Activated T-helper 17 cell treated with anti-CD3 and anti-CD28 coated beads, Interleukin-2, amount 50 U/mL, for 72 hours (primary cell): ENCODE measurements at regions not wholly inside any gene's neighbourhood (a gene's known extent, or its start where the extent isn't known, plus 50 kb on each side); places are given as distances from the start of the nearest gene placed in this dataset.
"Not testable (repeated sequence)": the region's sequence is repeated elsewhere in the genome, so short reads cannot be mapped to it uniquely, and the experiment has no call there.

Experiments
- ATAC-seq: fragments of 150-1000 bp; cut with Tn5 transposase; replicated peaks from 2 replicates; pipeline ENCODE4 v1.10.0; 2021; ENCODE audit warnings: mild to moderate bottlenecking, moderate library complexity
- H3K27ac Mint-ChIP-seq: one replicate; pipeline ENCODE4 v1.8.0; 2022; ENCODE audit warnings: mixed read lengths
- H3K27me3 Mint-ChIP-seq: one replicate; pipeline ENCODE4 v1.8.0; 2022; ENCODE audit warnings: mixed read lengths
- H3K36me3 Mint-ChIP-seq: one replicate; pipeline ENCODE4 v1.8.0; 2022; ENCODE audit warnings: low read depth, mild to moderate bottlenecking, mixed read lengths
- H3K4me1 Mint-ChIP-seq: one replicate; pipeline ENCODE4 v1.8.0; 2022; ENCODE audit warnings: mixed read lengths
- H3K4me3 Mint-ChIP-seq: one replicate; pipeline ENCODE4 v1.8.0; 2022; ENCODE audit warnings: mild to moderate bottlenecking, mixed read lengths
- H3K9me3 Mint-ChIP-seq: one replicate; pipeline ENCODE4 v1.8.0; 2022; ENCODE audit warnings: mixed read lengths

DNA sequence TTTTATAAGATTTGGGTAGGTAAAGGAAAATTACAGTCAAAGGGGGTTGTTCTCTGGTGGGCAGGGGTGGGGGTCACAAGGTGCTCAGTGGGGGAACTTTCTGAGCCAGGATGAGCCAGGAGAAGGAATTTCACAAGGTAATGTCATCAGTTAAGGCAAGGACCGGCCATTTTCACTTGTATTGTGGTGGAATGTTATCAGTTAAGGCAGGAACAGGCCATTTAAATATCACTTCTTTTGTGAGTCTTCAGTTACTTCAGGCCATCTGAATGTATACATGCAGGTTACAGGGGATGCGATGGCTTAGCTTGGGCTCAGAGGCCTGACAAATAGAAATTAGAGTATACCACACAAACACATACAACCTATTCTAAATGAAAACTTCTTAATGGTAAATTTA lies 434.9 kb upstream of the NDST3 start:
- not testable (repeated sequence) for ATAC-seq, H3K4me3 Mint-ChIP-seq, H3K4me1 Mint-ChIP-seq, H3K27me3 Mint-ChIP-seq, H3K9me3 Mint-ChIP-seq, H3K36me3 Mint-ChIP-seq, H3K27ac Mint-ChIP-seq

DNA sequence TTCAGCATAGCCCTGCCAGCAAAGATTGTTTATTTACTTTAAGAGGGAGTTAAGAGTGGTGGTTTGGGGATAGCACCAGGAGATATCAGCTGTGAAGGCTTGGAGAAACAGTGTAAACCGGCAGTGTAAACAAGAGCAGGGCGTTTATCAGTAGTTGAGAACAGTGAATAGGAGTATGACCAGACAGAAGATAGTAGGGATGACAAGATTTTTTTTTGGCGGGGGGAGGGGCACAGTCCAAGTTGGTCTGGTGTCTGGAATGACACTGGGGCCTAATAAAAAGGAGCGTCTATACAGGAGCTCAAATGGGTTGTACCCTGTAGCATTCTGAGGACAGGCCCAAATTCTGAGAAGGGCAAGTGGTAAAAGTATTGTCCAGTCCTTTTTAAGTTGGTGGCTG lies 433.4 kb upstream of the NDST3 start:
- not testable (repeated sequence) for H3K27ac Mint-ChIP-seq, H3K4me1 Mint-ChIP-seq, H3K4me3 Mint-ChIP-seq, H3K9me3 Mint-ChIP-seq, ATAC-seq, H3K36me3 Mint-ChIP-seq, H3K27me3 Mint-ChIP-seq

GRCh38 chr4:117610706-117611308 lies 423.5 kb upstream of the NDST3 start:
- H3K9me3 Mint-ChIP-seq = peaks cover 12% of the 10 kb centered on the region
- H3K27ac Mint-ChIP-seq = no peak overlapping the region
- H3K36me3 Mint-ChIP-seq = no peaks in the 10 kb centered on the region
- no peak overlapping the region for H3K4me3 Mint-ChIP-seq
- H3K27me3 Mint-ChIP-seq = no peaks in the 10 kb centered on the region
- ATAC-seq = no peak
- no peaks in the 10 kb centered on the region for H3K4me1 Mint-ChIP-seq

DNA sequence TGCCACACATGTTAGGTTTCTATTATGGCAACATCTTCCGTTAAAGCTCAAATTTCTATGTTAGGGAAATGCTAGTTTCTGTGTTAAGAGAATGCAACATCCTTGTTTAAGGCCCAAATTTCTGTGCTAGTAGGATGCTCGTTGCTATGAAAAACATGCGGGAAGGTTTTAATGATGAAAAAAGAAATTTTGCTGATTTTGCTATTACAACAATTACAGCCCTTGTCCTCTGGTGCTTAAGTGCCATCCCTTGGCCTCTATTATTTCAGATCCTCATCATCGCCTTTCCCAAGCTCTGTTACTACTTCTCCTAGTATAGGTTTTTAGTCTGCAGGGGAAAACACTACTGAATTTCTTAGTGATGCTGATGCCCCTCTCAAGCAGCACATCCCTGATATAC lies 412.6 kb upstream of the NDST3 start:
- Mint-ChIP-seq H3K9me3 (no peaks in the 10 kb centered on the region), H3K4me1 (no peaks in the 10 kb centered on the region), H3K27ac (no peak overlapping the region), H3K27me3 (no peaks in the 10 kb centered on the region), H3K36me3 (no peaks in the 10 kb centered on the region), H3K4me3 (no peak overlapping the region)
- ATAC-seq = no peak

DNA sequence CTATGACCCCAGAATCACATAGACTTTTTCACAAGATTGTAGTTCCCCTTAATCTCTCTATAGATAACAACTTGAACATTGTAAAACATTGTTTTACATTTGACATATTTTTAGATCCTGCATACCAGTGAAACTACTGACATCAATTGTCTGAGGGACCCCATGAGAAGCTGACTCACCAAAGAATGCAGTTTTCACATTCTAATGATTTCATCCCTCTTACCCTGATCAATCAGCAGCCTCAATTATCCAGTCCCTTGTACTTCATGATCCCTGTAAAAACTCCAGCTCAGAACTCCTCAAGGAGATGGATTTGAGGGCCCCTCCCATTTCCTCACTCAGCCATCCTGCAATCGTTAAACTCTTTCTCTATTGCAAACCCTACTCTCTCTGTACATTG lies 411.0 kb upstream of the NDST3 start:
- Mint-ChIP-seq H3K27me3 (no peaks in the 10 kb centered on the region), H3K4me1 (no peaks in the 10 kb centered on the region), H3K4me3 (no peak overlapping the region), H3K9me3 (no peaks in the 10 kb centered on the region), H3K27ac (no peak overlapping the region), H3K36me3 (no peaks in the 10 kb centered on the region)
- ATAC-seq = no peak

GRCh38 chr4:117626664-117627063 lies 407.6 kb upstream of the NDST3 start:
- no peak for ATAC-seq
- H3K4me1 Mint-ChIP-seq = no peaks in the 10 kb centered on the region
- no peaks in the 10 kb centered on the region for H3K36me3 Mint-ChIP-seq
- H3K9me3 Mint-ChIP-seq = no peaks in the 10 kb centered on the region
- no peaks in the 10 kb centered on the region for H3K27me3 Mint-ChIP-seq
- no peak overlapping the region for H3K27ac Mint-ChIP-seq
- H3K4me3 Mint-ChIP-seq = no peak overlapping the region

GRCh38 chr4:117634716-117635115 lies 399.6 kb upstream of the NDST3 start:
- no peaks in the 10 kb centered on the region for H3K36me3 Mint-ChIP-seq
- no peaks in the 10 kb centered on the region for H3K4me1 Mint-ChIP-seq
- no peak for ATAC-seq
- H3K4me3 Mint-ChIP-seq = no peak overlapping the region
- no peak overlapping the region for H3K27ac Mint-ChIP-seq
- H3K9me3 Mint-ChIP-seq = no peaks in the 10 kb centered on the region
- H3K27me3 Mint-ChIP-seq = no peaks in the 10 kb centered on the region

DNA sequence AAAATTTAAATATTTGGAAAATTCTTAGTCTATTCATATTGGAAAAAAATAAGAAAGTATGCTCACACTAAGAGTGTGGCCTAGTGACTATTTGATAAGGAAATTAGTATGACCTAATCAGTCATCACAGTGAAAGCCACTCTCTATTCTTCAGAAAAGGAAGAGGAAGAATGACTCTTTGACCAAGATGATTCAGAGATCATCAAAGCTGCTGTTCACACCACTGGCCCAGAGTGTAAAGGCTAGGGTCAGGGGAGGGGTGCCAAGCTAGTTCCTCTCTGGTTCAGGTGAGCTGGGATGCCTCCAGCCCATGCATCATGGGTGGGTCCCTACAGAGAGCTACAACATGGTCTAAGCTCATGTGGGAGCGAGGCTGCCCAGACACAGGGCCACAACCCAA lies 396.9 kb upstream of the NDST3 start:
- Mint-ChIP-seq H3K9me3 (no peaks in the 10 kb centered on the region), H3K27ac (no peak overlapping the region), H3K4me1 (no peaks in the 10 kb centered on the region), H3K4me3 (no peak overlapping the region), H3K36me3 (no peaks in the 10 kb centered on the region), H3K27me3 (no peaks in the 10 kb centered on the region)
- ATAC-seq = no peak

GRCh38 chr4:117640836-117641235 lies 393.4 kb upstream of the NDST3 start:
- H3K27me3 Mint-ChIP-seq = no peaks in the 10 kb centered on the region
- H3K4me1 Mint-ChIP-seq = no peaks in the 10 kb centered on the region
- H3K27ac Mint-ChIP-seq = no peak overlapping the region
- no peaks in the 10 kb centered on the region for H3K36me3 Mint-ChIP-seq
- no peak overlapping the region for H3K4me3 Mint-ChIP-seq
- no peaks in the 10 kb centered on the region for H3K9me3 Mint-ChIP-seq
- no peak for ATAC-seq

- no peak overlapping the region for H3K27ac Mint-ChIP-seq
- H3K4me3 Mint-ChIP-seq = no peak overlapping the region
- no peaks in the 10 kb centered on the region for H3K36me3 Mint-ChIP-seq
- no peaks in the 10 kb centered on the region for H3K27me3 Mint-ChIP-seq
- no peaks in the 10 kb centered on the region for H3K4me1 Mint-ChIP-seq
- no peak for ATAC-seq
- no peaks in the 10 kb centered on the region for H3K9me3 Mint-ChIP-seq
Observed at GRCh38 chr4:117641519-117641918, 392.8 kb upstream of the NDST3 start.

GRCh38 chr4:117654079-117654478 lies 380.2 kb upstream of the NDST3 start:
- peaks cover 7% of the 10 kb centered on the region for H3K9me3 Mint-ChIP-seq
- ATAC-seq = no peak
- no peaks in the 10 kb centered on the region for H3K27me3 Mint-ChIP-seq
- H3K27ac Mint-ChIP-seq = no peak overlapping the region
- H3K4me1 Mint-ChIP-seq = no peaks in the 10 kb centered on the region
- H3K36me3 Mint-ChIP-seq = no peaks in the 10 kb centered on the region
- no peak overlapping the region for H3K4me3 Mint-ChIP-seq

- no peaks in the 10 kb centered on the region for H3K4me1 Mint-ChIP-seq
- ATAC-seq = no peak
- H3K36me3 Mint-ChIP-seq = no peaks in the 10 kb centered on the region
- H3K27me3 Mint-ChIP-seq = no peaks in the 10 kb centered on the region
- no peak overlapping the region for H3K27ac Mint-ChIP-seq
- no peak overlapping the region for H3K4me3 Mint-ChIP-seq
- H3K9me3 Mint-ChIP-seq = peaks cover 4% of the 10 kb centered on the region
Observed at GRCh38 chr4:117660668-117661067, 373.6 kb upstream of the NDST3 start.

- no peak overlapping the region for H3K27ac Mint-ChIP-seq
- no peaks in the 10 kb centered on the region for H3K36me3 Mint-ChIP-seq
- no peak overlapping the region for H3K4me3 Mint-ChIP-seq
- H3K9me3 Mint-ChIP-seq = peaks cover 4% of the 10 kb centered on the region
- no peaks in the 10 kb centered on the region for H3K4me1 Mint-ChIP-seq
- no peak for ATAC-seq
- H3K27me3 Mint-ChIP-seq = no peaks in the 10 kb centered on the region
Observed at GRCh38 chr4:117661091-117662072, 372.9 kb upstream of the NDST3 start.

DNA sequence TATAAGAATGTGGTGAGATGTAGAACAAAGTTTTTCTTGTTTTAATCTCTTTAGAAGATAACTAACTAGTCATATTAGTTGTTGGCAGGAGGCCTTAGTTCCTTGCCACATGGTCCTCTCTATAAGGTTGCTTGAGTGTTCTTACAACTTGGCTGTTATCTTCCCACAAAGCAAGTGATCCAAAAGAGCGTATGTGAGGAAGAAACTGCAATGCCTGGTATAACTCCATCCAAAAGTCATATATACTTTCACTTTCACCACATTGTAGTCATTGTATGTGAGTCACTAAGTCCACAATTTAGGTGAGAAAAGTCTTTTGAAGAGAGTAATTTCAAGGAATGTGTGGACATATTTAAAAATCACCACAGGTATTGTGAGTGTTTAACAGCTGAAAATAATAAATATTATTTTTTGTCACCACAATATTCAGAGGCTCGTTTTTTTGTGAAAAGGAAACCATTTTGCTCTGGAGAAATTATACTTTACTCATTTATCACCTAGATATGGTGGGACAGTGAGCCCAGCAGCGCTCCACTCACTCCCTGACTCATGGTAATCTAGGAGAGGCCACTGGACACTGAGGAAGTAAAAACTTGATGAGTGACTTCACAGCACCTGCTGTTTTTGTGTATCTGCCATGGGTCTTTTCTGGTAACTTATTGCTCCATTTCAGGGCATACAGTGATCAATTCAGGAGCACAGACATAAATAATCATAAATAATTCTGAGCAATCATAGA lies 369.4 kb upstream of the NDST3 start:
- no peaks in the 10 kb centered on the region for H3K36me3 Mint-ChIP-seq
- H3K9me3 Mint-ChIP-seq = no peaks in the 10 kb centered on the region
- no peak overlapping the region for H3K4me3 Mint-ChIP-seq
- H3K27me3 Mint-ChIP-seq = no peaks in the 10 kb centered on the region
- H3K27ac Mint-ChIP-seq = no peak overlapping the region
- no peaks in the 10 kb centered on the region for H3K4me1 Mint-ChIP-seq
- ATAC-seq = no peak

DNA sequence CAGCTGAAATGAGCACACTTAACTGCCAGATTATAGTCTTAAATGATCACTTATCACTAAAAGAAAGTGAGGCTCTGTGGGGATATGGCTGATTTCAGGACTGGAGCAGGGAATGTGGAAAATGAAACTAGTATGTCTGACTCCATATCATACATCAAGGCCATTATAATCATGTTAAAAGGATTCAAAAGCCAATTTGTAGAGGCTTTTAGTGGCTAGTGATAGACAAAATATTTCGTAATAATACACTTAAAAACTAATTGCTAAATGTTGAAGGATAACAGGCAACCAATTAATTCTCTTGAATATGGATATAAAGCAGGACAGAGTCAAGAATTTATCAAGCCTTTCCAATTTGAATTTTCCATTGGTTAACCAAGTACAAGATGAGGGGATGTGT lies 358.1 kb upstream of the NDST3 start:
- no peaks in the 10 kb centered on the region for H3K9me3 Mint-ChIP-seq
- H3K27me3 Mint-ChIP-seq = no peaks in the 10 kb centered on the region
- H3K4me1 Mint-ChIP-seq = no peaks in the 10 kb centered on the region
- H3K27ac Mint-ChIP-seq = no peak overlapping the region
- no peaks in the 10 kb centered on the region for H3K36me3 Mint-ChIP-seq
- H3K4me3 Mint-ChIP-seq = no peak overlapping the region
- no peak for ATAC-seq
